K562 (cell line): ENCODE measurements at regions not wholly inside any gene's neighbourhood (a gene's known extent, or its start where the extent isn't known, plus 50 kb on each side); places are given as distances from the start of the nearest gene placed in this dataset.

Experiments used
- EZH2 ChIP-seq: IDR thresholded peaks from 2 replicates; pipeline ENCODE4 v1.6.1; 2012; ENCODE audit warnings: low read depth, mild to moderate bottlenecking, inconsistent platforms, low read length, borderline replicate concordance
- HMBOX1 ChIP-seq: sonication (generic); IDR thresholded peaks from 2 replicates; pipeline ENCODE4 v1.6.1; 2016
- HOXB6 ChIP-seq: fragments of 250-450 bp; sonication (Bioruptor Pico); IDR thresholded peaks from 2 replicates; pipeline ENCODE4 v1.5.1; 2022; ENCODE audit warnings: mild to moderate bottlenecking, borderline replicate concordance
- KAT2B ChIP-seq: IDR thresholded peaks from one replicate; pipeline ENCODE4 v1.6.1; 2012; ENCODE audit warnings: low read depth, mild to moderate bottlenecking, control low read depth, inconsistent platforms, low read length, moderate library complexity
- KDM2B ChIP-seq: fragments of 250-450 bp; sonication (Bioruptor Pico); IDR thresholded peaks from 2 replicates; pipeline ENCODE4 v1.8.0; 2021; ENCODE audit warnings: mild to moderate bottlenecking, moderate library complexity
- MGA ChIP-seq: fragments of 450-650 bp; IDR thresholded peaks from 2 replicates; pipeline ENCODE4 v1.6.1; 2016; ENCODE audit warnings: mild to moderate bottlenecking, moderate library complexity
- PHF21A ChIP-seq: fragments of 450-650 bp; IDR thresholded peaks from 2 replicates; pipeline ENCODE4 v1.6.1; 2017; ENCODE audit warnings: low read depth, borderline replicate concordance
- RUNX1 ChIP-seq: sonication (generic); IDR thresholded peaks from 2 replicates; pipeline ENCODE4 v1.6.1; 2016; ENCODE audit warnings: antibody characterized with exemption, low read depth
- TCFL5 ChIP-seq: fragments of 250-450 bp; sonication (Bioruptor Pico); conservative IDR thresholded peaks from 2 replicates; pipeline ENCODE4 v1.6.1; 2021; ENCODE audit warnings: mild to moderate bottlenecking, moderate library complexity, matching md5 sums
- ZKSCAN8 ChIP-seq: fragments of 200-800 bp; sonication (Bioruptor generic); IDR thresholded peaks from 2 replicates; pipeline ENCODE4 v1.6.1; 2016; ENCODE audit warnings: missing genetic modification characterization, missing compliant biosample characterization
- ZNF511 ChIP-seq: sonication (generic); formaldehyde crosslinking; IDR thresholded peaks from 2 replicates; pipeline ENCODE4 v1.8.0; 2022; ENCODE audit warnings: mild to moderate bottlenecking, missing genetic modification reagents
- ZZZ3 ChIP-seq: fragments of 450-650 bp; IDR thresholded peaks from 2 replicates; pipeline ENCODE4 v1.6.1; 2016; ENCODE audit warnings: antibody characterized with exemption, mild to moderate bottlenecking, moderate library complexity
- TF ChIP-seq, protein P1 (sequence below): fragments of 150-350 bp; conservative IDR thresholded peaks from 2 replicates; pipeline ENCODE4 v1.6.1; 2014; ENCODE audit warnings: low read length

DNA sequence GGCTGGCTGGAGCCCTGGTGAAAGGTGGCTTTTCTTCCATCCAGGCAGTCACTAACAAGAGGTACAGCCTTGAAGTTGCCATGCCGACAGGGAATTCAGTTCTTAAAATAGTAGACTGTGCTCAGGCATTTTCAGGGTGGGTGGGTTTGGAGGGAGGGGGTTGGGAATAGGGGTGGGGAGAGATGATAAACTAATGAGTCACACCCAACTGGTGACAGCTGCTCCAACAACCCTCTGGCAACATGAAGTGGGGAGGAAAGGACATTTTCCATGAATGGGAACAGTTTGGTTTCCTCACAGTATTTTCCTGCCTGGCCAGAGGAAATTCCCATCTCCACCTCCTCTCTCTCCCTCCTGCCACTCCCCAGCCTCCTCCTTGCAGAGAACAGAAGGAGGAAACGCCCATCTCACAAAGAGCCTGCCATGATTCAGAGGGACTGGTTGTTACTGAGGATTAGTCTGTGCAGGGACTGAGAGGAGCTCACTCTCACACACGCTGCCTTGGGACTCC, 113.0 kb upstream of the SLC1A4 start (continued):
- TF ChIP-seq, protein P1, sequence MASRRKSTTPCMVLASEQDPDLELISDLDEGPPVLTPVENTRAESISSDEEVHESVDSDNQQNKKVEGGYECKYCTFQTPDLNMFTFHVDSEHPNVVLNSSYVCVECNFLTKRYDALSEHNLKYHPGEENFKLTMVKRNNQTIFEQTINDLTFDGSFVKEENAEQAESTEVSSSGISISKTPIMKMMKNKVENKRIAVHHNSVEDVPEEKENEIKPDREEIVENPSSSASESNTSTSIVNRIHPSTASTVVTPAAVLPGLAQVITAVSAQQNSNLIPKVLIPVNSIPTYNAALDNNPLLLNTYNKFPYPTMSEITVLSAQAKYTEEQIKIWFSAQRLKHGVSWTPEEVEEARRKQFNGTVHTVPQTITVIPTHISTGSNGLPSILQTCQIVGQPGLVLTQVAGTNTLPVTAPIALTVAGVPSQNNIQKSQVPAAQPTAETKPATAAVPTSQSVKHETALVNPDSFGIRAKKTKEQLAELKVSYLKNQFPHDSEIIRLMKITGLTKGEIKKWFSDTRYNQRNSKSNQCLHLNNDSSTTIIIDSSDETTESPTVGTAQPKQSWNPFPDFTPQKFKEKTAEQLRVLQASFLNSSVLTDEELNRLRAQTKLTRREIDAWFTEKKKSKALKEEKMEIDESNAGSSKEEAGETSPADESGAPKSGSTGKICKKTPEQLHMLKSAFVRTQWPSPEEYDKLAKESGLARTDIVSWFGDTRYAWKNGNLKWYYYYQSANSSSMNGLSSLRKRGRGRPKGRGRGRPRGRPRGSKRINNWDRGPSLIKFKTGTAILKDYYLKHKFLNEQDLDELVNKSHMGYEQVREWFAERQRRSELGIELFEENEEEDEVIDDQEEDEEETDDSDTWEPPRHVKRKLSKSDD = no peak
- no peak for TF ChIP-seq MGA
- peak; percentile 36; the same call in 1 of the 2 replicates for TF ChIP-seq PHF21A
- TF ChIP-seq HMBOX1 = peak; percentile 50; the same call in 1 of the 2 replicates
- TF ChIP-seq KDM2B (CRISPR knock-in tag) = no peak
- TF ChIP-seq KAT2B = no peak
- TF ChIP-seq RUNX1 = no peak
- TF ChIP-seq ZNF511 (CRISPR knock-in tag) = no peak
- TF ChIP-seq ZZZ3 = no peak
- no peak for TF ChIP-seq EZH2
- no peak for TF ChIP-seq HOXB6 (CRISPR knock-in tag)
- no peak for TF ChIP-seq TCFL5 (CRISPR knock-in tag)
- TF ChIP-seq ZKSCAN8 = no peak
